IgD-negative memory B cell (primary cell): ENCODE measurements at regions not wholly inside any gene's neighbourhood (a gene's known extent, or its start where the extent isn't known, plus 50 kb on each side); places are given as distances from the start of the nearest gene placed in this dataset.

Experiments used
- H3K27ac Mint-ChIP-seq, 3 donors: one replicate each; pipeline ENCODE4 v1.8.0; 2020 to 2022; ENCODE audit warnings: mild to moderate bottlenecking in 3 of 3, mixed read lengths in 3 of 3, moderate library complexity in 1 of 3
- H3K27me3 Mint-ChIP-seq: one replicate; pipeline ENCODE4 v1.8.0; 2021; ENCODE audit warnings: mixed read lengths
- H3K36me3 Mint-ChIP-seq: one replicate; pipeline ENCODE4 v1.8.0; 2020; ENCODE audit warnings: mild to moderate bottlenecking, mixed read lengths
- H3K4me1 Mint-ChIP-seq, 3 donors: one replicate each; pipeline ENCODE4 v1.8.0; 2020 to 2022; ENCODE audit warnings: mixed read lengths in 3 of 3, mild to moderate bottlenecking in 1 of 3
- H3K4me3 Mint-ChIP-seq, 4 donors: one replicate each; pipeline ENCODE4 v1.8.0; 2020 to 2022; ENCODE audit warnings: mild to moderate bottlenecking in 4 of 4, mixed read lengths in 4 of 4, moderate library complexity in 3 of 4
- H3K9me3 Mint-ChIP-seq, 3 donors: one replicate each; pipeline ENCODE4 v1.8.0; 2020 to 2021; ENCODE audit warnings: mixed read lengths in 3 of 3, mild to moderate bottlenecking in 1 of 3

GRCh38 chr5:39521940-39522590, 97.3 kb upstream of the DAB2 start:
- Mint-ChIP-seq H3K4me1 (peaks cover 0 to 1% (median 0%) of the 10 kb centered on the region in 3 donors), H3K27ac (no peak overlapping the region), H3K4me3 (no peak overlapping the region), H3K9me3 (peaks cover 0 to 5% (median 0%) of the 10 kb centered on the region in 3 donors), H3K36me3 (no peaks in the 10 kb centered on the region), H3K27me3 (peaks cover 10% of the 10 kb centered on the region)

GRCh38 chr5:39521098-39521860, 96.5 kb upstream of the DAB2 start:
- Mint-ChIP-seq H3K9me3 (peaks cover 0 to 5% (median 0%) of the 10 kb centered on the region in 3 donors), H3K27me3 (peaks cover 4% of the 10 kb centered on the region)

GRCh38 chr5:39520232-39520572, 95.4 kb upstream of the DAB2 start:
- Mint-ChIP-seq H3K27ac (no peak overlapping the region), H3K36me3 (no peaks in the 10 kb centered on the region), H3K4me3 (no peak overlapping the region), H3K27me3 (no peaks in the 10 kb centered on the region), H3K4me1 (no peaks in the 10 kb centered on the region), H3K9me3 (peaks cover 0 to 5% (median 0%) of the 10 kb centered on the region in 3 donors)

More at GRCh38 chr5:39521098-39521860, 96.5 kb upstream of the DAB2 start:
- H3K4me3 Mint-ChIP-seq, result no peak overlapping the region
- H3K36me3 Mint-ChIP-seq, result no peaks in the 10 kb centered on the region
- H3K4me1 Mint-ChIP-seq, result no peaks in the 10 kb centered on the region
- no peak overlapping the region for H3K27ac Mint-ChIP-seq

- H3K36me3 Mint-ChIP-seq, result no peaks in the 10 kb centered on the region
- no peak overlapping the region for H3K27ac Mint-ChIP-seq
- H3K4me3 Mint-ChIP-seq, result no peak overlapping the region
- H3K4me1 Mint-ChIP-seq, result no peaks in the 10 kb centered on the region
- no peaks in the 10 kb centered on the region for H3K27me3 Mint-ChIP-seq
- H3K9me3 Mint-ChIP-seq, result peaks cover 0 to 5% (median 0%) of the 10 kb centered on the region in 3 donors
These were observed 94.9 kb upstream of the DAB2 start for GRCh38 chr5:39519566-39520231.

GRCh38 chr5:39519079-39519478, 94.3 kb upstream of the DAB2 start:
- H3K4me1 Mint-ChIP-seq, result no peaks in the 10 kb centered on the region

GRCh38 chr5:39518516-39518915, 93.7 kb upstream of the DAB2 start:
- no peak overlapping the region for H3K27ac Mint-ChIP-seq
- H3K4me3 Mint-ChIP-seq, result no peak overlapping the region
- no peaks in the 10 kb centered on the region for H3K4me1 Mint-ChIP-seq
- H3K27me3 Mint-ChIP-seq, result no peaks in the 10 kb centered on the region
- no peaks in the 10 kb centered on the region for H3K36me3 Mint-ChIP-seq
- peaks cover 0 to 5% (median 0%) of the 10 kb centered on the region in 3 donors for H3K9me3 Mint-ChIP-seq

More at GRCh38 chr5:39519079-39519478, 94.3 kb upstream of the DAB2 start:
- H3K27me3 Mint-ChIP-seq, result no peaks in the 10 kb centered on the region
- H3K36me3 Mint-ChIP-seq, result no peaks in the 10 kb centered on the region
- H3K4me3 Mint-ChIP-seq, result no peak overlapping the region
- H3K9me3 Mint-ChIP-seq, result peaks cover 0 to 5% (median 0%) of the 10 kb centered on the region in 3 donors
- H3K27ac Mint-ChIP-seq, result no peak overlapping the region

GRCh38 chr5:39517800-39518199, 93.0 kb upstream of the DAB2 start:
- Mint-ChIP-seq H3K9me3 (peaks cover 0 to 5% (median 0%) of the 10 kb centered on the region in 3 donors), H3K27ac (no peak overlapping the region), H3K36me3 (no peaks in the 10 kb centered on the region), H3K4me3 (no peak overlapping the region), H3K27me3 (no peaks in the 10 kb centered on the region), H3K4me1 (no peaks in the 10 kb centered on the region)

- Mint-ChIP-seq H3K36me3 (no peaks in the 10 kb centered on the region), H3K9me3 (no peaks in the 10 kb centered on the region), H3K27me3 (no peaks in the 10 kb centered on the region), H3K4me3 (no peak overlapping the region), H3K4me1 (no peaks in the 10 kb centered on the region), H3K27ac (no peak overlapping the region)
These were observed 91.1 kb upstream of the DAB2 start for GRCh38 chr5:39515881-39516280.

- H3K27me3 Mint-ChIP-seq, result no peaks in the 10 kb centered on the region
These were observed 88.5 kb upstream of the DAB2 start for GRCh38 chr5:39513236-39513635.

GRCh38 chr5:39506211-39506610, 81.4 kb upstream of the DAB2 start:
- no peaks in the 10 kb centered on the region for H3K4me1 Mint-ChIP-seq
- H3K36me3 Mint-ChIP-seq, result peaks cover 2% of the 10 kb centered on the region
- no peaks in the 10 kb centered on the region for H3K9me3 Mint-ChIP-seq
- H3K4me3 Mint-ChIP-seq, result no peak overlapping the region
- H3K27ac Mint-ChIP-seq, result no peak overlapping the region
- H3K27me3 Mint-ChIP-seq, result peaks cover 10% of the 10 kb centered on the region

More at GRCh38 chr5:39513236-39513635, 88.5 kb upstream of the DAB2 start:
- H3K4me3 Mint-ChIP-seq, result no peak overlapping the region
- no peaks in the 10 kb centered on the region for H3K36me3 Mint-ChIP-seq
- H3K27ac Mint-ChIP-seq, result no peak overlapping the region
- H3K4me1 Mint-ChIP-seq, result no peaks in the 10 kb centered on the region
- H3K9me3 Mint-ChIP-seq, result no peaks in the 10 kb centered on the region

- peaks cover 10% of the 10 kb centered on the region for H3K27me3 Mint-ChIP-seq
- no peaks in the 10 kb centered on the region for H3K9me3 Mint-ChIP-seq
- no peaks in the 10 kb centered on the region for H3K4me1 Mint-ChIP-seq
- peaks cover 2% of the 10 kb centered on the region for H3K36me3 Mint-ChIP-seq
- no peak overlapping the region for H3K4me3 Mint-ChIP-seq
- no peak overlapping the region for H3K27ac Mint-ChIP-seq
These were observed 81.0 kb upstream of the DAB2 start for GRCh38 chr5:39505791-39506190.

- no peak overlapping the region for H3K27ac Mint-ChIP-seq
- H3K36me3 Mint-ChIP-seq, result peaks cover 2% of the 10 kb centered on the region
These were observed 80.6 kb upstream of the DAB2 start for GRCh38 chr5:39505363-39505762.

GRCh38 chr5:39503155-39503554, 78.4 kb upstream of the DAB2 start:
- Mint-ChIP-seq H3K4me1 (peaks cover 0 to 4% (median 0%) of the 10 kb centered on the region in 3 donors), H3K27ac (no peak overlapping the region)

More at GRCh38 chr5:39505363-39505762, 80.6 kb upstream of the DAB2 start:
- Mint-ChIP-seq H3K9me3 (no peaks in the 10 kb centered on the region), H3K27me3 (peaks cover 10% of the 10 kb centered on the region), H3K4me3 (no peak overlapping the region), H3K4me1 (no peaks in the 10 kb centered on the region)

GRCh38 chr5:39502704-39503103, 77.9 kb upstream of the DAB2 start:
- no peak overlapping the region for H3K27ac Mint-ChIP-seq
- H3K4me1 Mint-ChIP-seq, result peaks cover 0 to 4% (median 0%) of the 10 kb centered on the region in 3 donors
- no peaks in the 10 kb centered on the region for H3K9me3 Mint-ChIP-seq
- H3K27me3 Mint-ChIP-seq, result peaks cover 10% of the 10 kb centered on the region
- H3K4me3 Mint-ChIP-seq, result no peak overlapping the region
- peaks cover 2% of the 10 kb centered on the region for H3K36me3 Mint-ChIP-seq

More at GRCh38 chr5:39503155-39503554, 78.4 kb upstream of the DAB2 start:
- no peaks in the 10 kb centered on the region for H3K9me3 Mint-ChIP-seq
- no peak overlapping the region for H3K4me3 Mint-ChIP-seq
- H3K36me3 Mint-ChIP-seq, result peaks cover 2% of the 10 kb centered on the region
- H3K27me3 Mint-ChIP-seq, result peaks cover 10% of the 10 kb centered on the region

GRCh38 chr5:39501397-39501796, 76.6 kb upstream of the DAB2 start:
- peaks cover 2% of the 10 kb centered on the region for H3K36me3 Mint-ChIP-seq
- peaks cover 10% of the 10 kb centered on the region for H3K27me3 Mint-ChIP-seq
- H3K9me3 Mint-ChIP-seq, result no peaks in the 10 kb centered on the region
- H3K4me3 Mint-ChIP-seq, result no peak overlapping the region
- no peak overlapping the region for H3K27ac Mint-ChIP-seq
- peaks cover 0 to 4% (median 0%) of the 10 kb centered on the region in 3 donors for H3K4me1 Mint-ChIP-seq
